WTC11 (cell line): ENCODE measurements at regions not wholly inside any gene's neighbourhood (a gene's known extent, or its start where the extent isn't known, plus 50 kb on each side); places are given as distances from the start of the nearest gene placed in this dataset.

Experiments used
- ATAC-seq: fragments of 200-7000 bp; cut with Tn5 transposase; 2 replicates; pipeline ENCODE4 v1.10.0; 2021; ENCODE audit warnings: mild to moderate bottlenecking, moderate library complexity
- CTCF ChIA-PET: fragments of 300-600 bp; sonication (Branson Sonifier 250); formaldehyde crosslinking; loops from one replicate; lab custom pipeline; 2021; ENCODE audit warnings: antibody characterized with exemption; lab: Charles Lee
- POLR2A ChIA-PET: fragments of 350-600 bp; sonication (Branson Sonifier 250); formaldehyde crosslinking; loops from one replicate; lab custom pipeline; 2021; ENCODE audit warnings: antibody characterized with exemption; lab: Charles Lee
- DNase-seq: peaks from one replicate; pipeline ENCODE4 v3.0.0; 2021; ENCODE audit warnings: low spot score
- H3K27ac Mint-ChIP-seq: 2 replicates; pipeline ENCODE4 v1.8.0; 2021; ENCODE audit warnings: mixed read lengths
- H3K27me3 Mint-ChIP-seq: 2 replicates; pipeline ENCODE4 v1.8.0; 2021; ENCODE audit warnings: low read depth, mild to moderate bottlenecking, moderate library complexity, mixed read lengths
- H3K36me3 Mint-ChIP-seq: 2 replicates; pipeline ENCODE4 v1.8.0; 2021; ENCODE audit warnings: mixed read lengths
- H3K4me1 Mint-ChIP-seq: 2 replicates; pipeline ENCODE4 v1.8.0; 2022; ENCODE audit warnings: mixed read lengths
- H3K4me3 Mint-ChIP-seq: 2 replicates; pipeline ENCODE4 v1.8.0; 2021; ENCODE audit warnings: mild to moderate bottlenecking, moderate library complexity, mixed read lengths
- H3K9me3 Mint-ChIP-seq: 2 replicates; pipeline ENCODE4 v1.8.0; 2021; ENCODE audit warnings: mixed read lengths
- AR ChIP-seq: fragments of 250-450 bp; sonication (Bioruptor Pico); IDR thresholded peaks from 2 replicates; pipeline ENCODE4 v1.9.0; 2021; ENCODE audit warnings: mild to moderate bottlenecking
- CBFB ChIP-seq: sonication (generic); formaldehyde crosslinking; IDR thresholded peaks from 2 replicates; pipeline ENCODE4 v1.8.1; 2022; ENCODE audit warnings: mild to moderate bottlenecking, low read depth, missing genetic modification reagents
- CREB1 ChIP-seq: sonication (generic); formaldehyde crosslinking; IDR thresholded peaks from 2 replicates; pipeline ENCODE4 v1.8.0; 2023; ENCODE audit warnings: mild to moderate bottlenecking, missing genetic modification reagents
- CREM ChIP-seq: sonication (generic); formaldehyde crosslinking; IDR thresholded peaks from 2 replicates; pipeline ENCODE4 v1.8.1; 2022; ENCODE audit warnings: mild to moderate bottlenecking, missing genetic modification reagents, moderate library complexity
- EMX1 ChIP-seq: fragments of 250-450 bp; sonication (Bioruptor Pico); IDR thresholded peaks from 2 replicates; pipeline ENCODE4 v1.8.0; 2021; ENCODE audit warnings: mild to moderate bottlenecking
- ERG ChIP-seq: fragments of 250-450 bp; sonication (Bioruptor Pico); IDR thresholded peaks from 2 replicates; pipeline ENCODE4 v1.8.0; 2021; ENCODE audit warnings: mild to moderate bottlenecking
- GABPB1 ChIP-seq: sonication (generic); formaldehyde crosslinking; IDR thresholded peaks from 2 replicates; pipeline ENCODE4 v1.8.1; 2023; ENCODE audit warnings: mild to moderate bottlenecking, missing genetic modification reagents
- IRF2 ChIP-seq: sonication (generic); formaldehyde crosslinking; IDR thresholded peaks from 2 replicates; pipeline ENCODE4 v1.8.0; 2022; ENCODE audit warnings: low read depth, missing genetic modification reagents, borderline replicate concordance
- JAZF1 ChIP-seq: fragments of 250-450 bp; sonication (Bioruptor Pico); IDR thresholded peaks from 2 replicates; pipeline ENCODE4 v1.9.0; 2021; ENCODE audit warnings: moderate library complexity, mild to moderate bottlenecking, inconsistent platforms
- MXD4 ChIP-seq: fragments of 250-450 bp; sonication (Bioruptor Pico); IDR thresholded peaks from 2 replicates; pipeline ENCODE4 v1.8.0; 2021; ENCODE audit warnings: mild to moderate bottlenecking, moderate library complexity, borderline replicate concordance
- NFYB ChIP-seq: sonication (generic); formaldehyde crosslinking; conservative IDR thresholded peaks from 2 replicates; pipeline ENCODE4 v1.8.0; 2022; ENCODE audit warnings: low read depth, missing genetic modification reagents
- PREB ChIP-seq: sonication (generic); formaldehyde crosslinking; IDR thresholded peaks from 2 replicates; pipeline ENCODE4 v1.8.1; 2022; ENCODE audit warnings: mild to moderate bottlenecking, missing genetic modification reagents, moderate library complexity, borderline replicate concordance
- RELA ChIP-seq: sonication (generic); formaldehyde crosslinking; IDR thresholded peaks from 2 replicates; pipeline ENCODE4 v1.8.1; 2022; ENCODE audit warnings: missing genetic modification reagents, mild to moderate bottlenecking, borderline replicate concordance
- STAT6 ChIP-seq: sonication (generic); formaldehyde crosslinking; conservative IDR thresholded peaks from 2 replicates; pipeline ENCODE4 v1.8.1; 2023; ENCODE audit warnings: mild to moderate bottlenecking, low read depth, missing genetic modification reagents, moderate library complexity
- TP53 ChIP-seq: sonication (generic); formaldehyde crosslinking; IDR thresholded peaks from 2 replicates; pipeline ENCODE4 v1.8.1; 2023; ENCODE audit warnings: mild to moderate bottlenecking, missing genetic modification reagents
- ZMAT4 ChIP-seq: fragments of 250-450 bp; sonication (Bioruptor Pico); IDR thresholded peaks from 2 replicates; pipeline ENCODE4 v1.9.0; 2021; ENCODE audit warnings: mild to moderate bottlenecking
- ZNF121 ChIP-seq: sonication (generic); formaldehyde crosslinking; IDR thresholded peaks from 2 replicates; pipeline ENCODE4 v1.8.0; 2023; ENCODE audit warnings: missing genetic modification reagents
- ZNF232 ChIP-seq: sonication (generic); formaldehyde crosslinking; IDR thresholded peaks from 2 replicates; pipeline ENCODE4 v1.8.0; 2022; ENCODE audit warnings: mild to moderate bottlenecking, missing genetic modification reagents
- ZNF425 ChIP-seq: fragments of 250-450 bp; sonication (Bioruptor Pico); conservative IDR thresholded peaks from 2 replicates; pipeline ENCODE4 v1.9.0; 2021; ENCODE audit warnings: mild to moderate bottlenecking
- ZNF512 ChIP-seq: sonication (generic); formaldehyde crosslinking; IDR thresholded peaks from 2 replicates; pipeline ENCODE4 v1.8.1; 2022; ENCODE audit warnings: missing genetic modification reagents, borderline replicate concordance
- ZNF671 ChIP-seq: fragments of 250-450 bp; sonication (Bioruptor Pico); IDR thresholded peaks from 2 replicates; pipeline ENCODE4 v1.8.0; 2021; ENCODE audit warnings: mild to moderate bottlenecking

GRCh38 chr11:19330416-19330815 is 89.7 kb upstream of the E2F8 start:
- CTCF ChIA-PET = no interaction called here
- Mint-ChIP-seq H3K4me1 (no peaks in the 10 kb centered on the region), H3K27ac (no peak overlapping the region), H3K4me3 (no peak overlapping the region), H3K9me3 (no peaks in the 10 kb centered on the region), H3K36me3 (no peaks in the 10 kb centered on the region), H3K27me3 (no peaks in the 10 kb centered on the region; the same call in 1 of the 2 replicates)
- ATAC-seq = no peak
- TF ChIP-seq ERG (CRISPR knock-in tag) (no peak), STAT6 (CRISPR knock-in tag) (no peak), GABPB1 (CRISPR knock-in tag) (no peak), ZMAT4 (no peak), CREB1 (CRISPR knock-in tag) (no peak), CREM (CRISPR knock-in tag) (no peak), EMX1 (CRISPR knock-in tag) (no peak), ZNF671 (CRISPR knock-in tag) (no peak), TP53 (CRISPR knock-in tag) (no peak), IRF2 (CRISPR knock-in tag) (no peak)
- POLR2A ChIA-PET = no interaction called here
- no peak for DNase-seq

- ATAC-seq = no peak
- no peak for DNase-seq
- Mint-ChIP-seq H3K9me3 (no peaks in the 10 kb centered on the region), H3K27ac (no peak overlapping the region), H3K4me1 (no peaks in the 10 kb centered on the region), H3K27me3 (no peaks in the 10 kb centered on the region; the same call in 1 of the 2 replicates), H3K36me3 (no peaks in the 10 kb centered on the region), H3K4me3 (no peak overlapping the region)
- POLR2A ChIA-PET = no interaction called here
- CTCF ChIA-PET = no interaction called here
- TF ChIP-seq ZNF121 (CRISPR knock-in tag) (no peak), MXD4 (CRISPR knock-in tag) (no peak), GABPB1 (CRISPR knock-in tag) (no peak), ZNF232 (CRISPR knock-in tag) (no peak), NFYB (CRISPR knock-in tag) (no peak), ZNF512 (CRISPR knock-in tag) (no peak), PREB (CRISPR knock-in tag) (no peak), ZNF425 (CRISPR knock-in tag) (no peak), JAZF1 (CRISPR knock-in tag) (no peak), RELA (no peak), EMX1 (CRISPR knock-in tag) (no peak), AR (CRISPR knock-in tag) (no peak), STAT6 (CRISPR knock-in tag) (no peak), CBFB (no peak)
Observed at GRCh38 chr11:19329970-19330369, 89.2 kb upstream of the E2F8 start.
